ENCODE measurements at regions not wholly inside any gene's neighbourhood (a gene's known extent, or its start where the extent isn't known, plus 50 kb on each side); places are given as distances from the start of the nearest gene placed in this dataset.

DNA sequence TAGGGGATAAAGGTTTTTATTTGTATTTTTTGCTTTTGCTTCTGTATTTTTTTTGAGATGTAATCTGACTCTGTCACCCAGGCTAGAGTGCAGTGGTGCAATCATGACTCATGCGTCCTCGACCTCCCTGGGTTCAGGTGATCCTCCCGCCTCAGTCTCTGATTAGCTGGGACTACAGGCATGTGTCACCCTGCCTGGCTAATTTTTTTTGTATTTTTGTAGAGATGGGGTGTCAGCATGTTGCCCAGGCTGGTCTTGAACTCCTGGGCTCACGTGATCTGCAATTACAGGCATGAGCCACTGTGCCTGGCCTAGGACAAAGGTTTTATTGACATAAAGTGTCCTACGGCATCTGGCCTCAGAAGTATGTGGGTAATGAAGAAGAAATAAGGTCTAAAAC is 297.1 kb upstream of the C9orf72 start:
- intact Hi-C loops (cut with micrococcal nuclease) = no loop called here

DNA sequence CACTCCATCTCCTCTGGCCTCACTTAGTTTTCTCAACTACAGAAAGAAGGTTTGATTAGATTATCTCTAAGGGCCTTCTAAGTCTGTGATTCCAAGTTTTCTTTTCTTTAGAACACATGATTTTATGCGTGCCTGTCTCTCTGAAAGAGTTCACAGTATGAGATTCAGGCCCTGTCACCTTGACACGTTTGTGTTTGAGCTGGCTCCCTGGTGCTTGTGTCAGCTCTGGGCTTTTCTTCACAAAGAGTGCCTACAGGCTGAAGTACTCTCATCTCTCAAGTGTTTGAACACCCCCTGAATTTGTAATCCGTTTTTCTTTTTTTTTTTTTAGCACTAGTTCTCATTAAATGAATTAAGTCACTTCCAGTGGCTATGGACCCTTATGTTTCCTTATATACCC is 306.9 kb upstream of the C9orf72 start:
- intact Hi-C loops (cut with micrococcal nuclease) = no loop called here

- intact Hi-C loops (cut with micrococcal nuclease) = no loop called here
Measured at GRCh38 chr9:27880635-27881034, 307.4 kb upstream of the C9orf72 start.

DNA sequence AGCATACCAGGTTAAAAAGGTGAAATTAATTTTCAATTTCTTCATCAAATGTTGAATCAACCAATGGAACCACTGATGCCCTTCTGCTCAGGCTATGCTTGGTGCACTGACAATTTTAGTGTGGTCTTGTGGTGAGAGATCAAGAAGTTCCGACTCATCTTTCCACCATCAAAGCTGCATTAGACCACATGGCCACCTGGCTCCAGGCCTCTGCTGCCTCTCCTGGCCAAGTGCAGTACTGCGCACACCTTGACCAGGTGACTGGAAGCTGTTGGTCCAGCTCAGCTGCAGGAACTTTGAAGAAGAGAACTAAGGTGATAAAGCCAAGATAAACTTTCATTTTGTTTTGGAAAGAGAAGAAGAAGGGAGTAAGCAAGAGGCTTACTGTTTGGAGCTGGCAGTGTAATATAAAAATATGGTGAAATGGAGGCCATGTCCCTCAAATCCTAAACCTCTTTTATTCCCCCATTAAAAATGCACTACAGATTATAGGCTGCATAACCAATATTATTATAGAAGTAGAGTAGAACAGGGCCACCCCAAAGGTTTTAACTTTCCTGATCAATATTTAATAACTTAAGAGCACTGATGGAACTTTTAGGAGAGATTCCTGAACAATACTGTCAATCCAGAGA is 315.5 kb upstream of the C9orf72 start:
- intact Hi-C loops (cut with micrococcal nuclease) = loop anchor here (2.0 kb wide), 1 partner anchor 162 kb away; no protein-coding TSS in a partner anchor

DNA sequence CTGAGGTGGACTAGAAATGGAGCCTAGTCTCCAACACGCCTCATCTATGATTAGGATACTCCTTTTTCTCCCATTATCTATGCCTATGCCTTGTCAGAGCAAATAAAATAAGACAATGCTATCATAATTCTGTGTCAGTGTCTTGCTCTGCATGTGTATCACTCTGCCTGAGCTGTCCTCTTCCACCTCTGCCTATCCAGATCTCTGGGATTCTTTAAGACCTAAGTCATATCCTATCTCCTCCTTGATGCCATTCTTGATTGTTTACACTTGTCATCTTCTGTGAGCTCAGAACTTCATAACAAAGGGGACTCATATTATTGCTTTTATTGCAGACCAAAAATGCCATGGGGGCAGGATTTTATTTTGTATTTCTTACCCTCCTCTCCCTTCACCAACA is 351.2 kb upstream of the C9orf72 start:
- intact Hi-C loops (cut with micrococcal nuclease) = no loop called here

DNA sequence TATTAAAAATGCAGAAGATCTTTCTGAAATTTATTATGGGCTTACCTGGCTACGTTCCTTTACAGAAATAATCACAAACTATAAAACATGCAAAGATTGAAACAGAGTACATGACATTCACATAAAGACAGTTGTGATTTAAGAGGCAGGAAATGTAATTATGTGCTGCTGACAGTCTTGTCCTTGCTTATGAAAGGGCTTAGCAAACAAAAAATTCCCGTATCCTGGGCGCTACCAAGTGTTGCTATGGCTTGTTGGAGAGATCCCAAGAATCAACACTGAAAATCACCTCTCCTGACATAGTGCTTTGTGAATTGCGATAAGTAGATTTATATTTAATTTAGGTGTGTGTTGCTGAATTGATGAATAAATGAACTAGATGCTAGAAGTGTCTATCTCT is 352.5 kb upstream of the C9orf72 start:
- intact Hi-C loops (cut with micrococcal nuclease) = no loop called here

- intact Hi-C loops (cut with micrococcal nuclease) = no loop called here
Measured at GRCh38 chr9:27929841-27930240, 356.6 kb upstream of the C9orf72 start.

GRCh38 chr9:27933210-27934025 is 360.1 kb upstream of the C9orf72 start:
- intact Hi-C loops (cut with micrococcal nuclease) = no loop called here

DNA sequence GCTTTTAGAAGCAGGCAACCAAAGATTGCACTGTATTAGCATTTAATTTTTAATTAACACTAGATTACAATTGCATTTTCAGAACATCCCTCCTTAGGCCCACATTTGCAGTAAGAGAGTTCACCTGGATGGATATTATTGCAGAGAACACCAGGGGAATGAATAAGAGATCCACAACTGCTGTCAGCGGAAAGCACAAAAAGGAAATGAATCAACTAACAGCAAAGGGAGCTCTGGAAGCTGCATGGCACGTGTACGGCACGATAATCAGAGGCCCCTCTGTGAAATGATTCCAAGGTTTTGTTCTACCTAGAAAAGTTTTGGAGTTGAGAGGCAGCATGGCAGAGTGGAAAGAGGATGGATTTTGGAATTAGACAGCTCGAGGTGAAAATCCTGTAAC is 361.2 kb upstream of the C9orf72 start:
- intact Hi-C loops (cut with micrococcal nuclease) = no loop called here

DNA sequence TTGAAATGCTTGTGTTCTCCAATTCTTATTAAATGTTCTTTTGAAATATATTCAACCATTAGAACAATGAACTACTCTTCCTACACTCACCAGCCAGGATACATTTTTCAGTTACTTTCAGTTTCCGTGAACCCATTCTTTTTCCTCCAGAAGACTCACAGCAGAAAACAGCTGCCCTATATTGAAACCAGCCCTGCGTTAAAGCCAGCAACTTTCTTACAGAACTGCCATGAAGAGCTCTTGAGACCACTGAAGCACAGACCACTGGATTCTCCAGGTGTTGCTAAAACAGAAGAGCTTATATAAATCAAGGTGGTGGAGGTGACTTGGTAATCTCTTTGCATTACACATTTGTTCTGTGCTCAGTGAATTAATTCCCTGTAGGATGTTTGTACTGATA is 365.9 kb upstream of the C9orf72 start:
- intact Hi-C loops (cut with micrococcal nuclease) = no loop called here

DNA sequence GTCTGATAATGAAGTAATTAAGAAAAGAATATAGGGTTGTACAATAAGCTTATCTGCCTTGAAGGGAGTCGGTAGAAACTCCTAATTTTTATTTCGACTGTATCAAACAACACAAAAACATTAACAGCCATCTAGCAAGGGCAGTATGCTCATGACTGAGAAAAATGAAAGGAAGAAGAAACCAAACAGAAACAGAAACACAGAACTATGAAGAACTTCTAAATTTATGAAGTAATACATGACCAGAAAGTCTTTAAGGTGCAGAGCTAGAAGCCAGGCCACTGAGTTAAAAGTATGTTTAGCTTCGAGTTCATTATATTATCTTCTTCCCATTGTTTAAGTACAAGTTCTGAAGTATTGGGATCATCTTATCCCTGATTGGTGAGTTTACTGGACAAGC is 367.3 kb upstream of the C9orf72 start:
- intact Hi-C loops (cut with micrococcal nuclease) = no loop called here

- intact Hi-C loops (cut with micrococcal nuclease) = no loop called here
Measured at GRCh38 chr9:27943501-27943900, 370.2 kb upstream of the C9orf72 start.

- intact Hi-C loops (cut with micrococcal nuclease) = no loop called here
Measured at GRCh38 chr9:27945386-27945785, 372.1 kb upstream of the C9orf72 start.

DNA sequence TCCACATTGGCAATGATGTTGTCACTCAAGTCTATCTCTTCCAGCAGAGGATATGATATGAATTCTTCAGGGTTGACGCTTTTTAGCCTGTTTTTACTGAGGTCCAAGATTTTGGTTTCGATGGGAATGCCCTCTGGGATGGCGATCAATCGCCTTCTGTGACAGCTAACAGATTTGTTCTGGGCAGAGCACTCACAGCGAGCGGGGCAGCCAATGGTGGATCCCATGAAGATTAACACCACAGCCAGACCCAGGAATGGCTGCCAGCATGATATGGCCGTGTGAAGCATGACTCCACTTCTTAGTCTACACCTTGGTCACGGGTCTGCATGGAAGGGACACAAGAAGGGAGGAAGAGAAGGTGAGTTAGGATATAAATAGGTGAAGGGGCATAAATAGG is 377.1 kb upstream of the C9orf72 start:
- intact Hi-C loops (cut with micrococcal nuclease) = no loop called here

- intact Hi-C loops (cut with micrococcal nuclease) = no loop called here
Measured at GRCh38 chr9:27954858-27955257, 381.6 kb upstream of the C9orf72 start.

GRCh38 chr9:27963836-27964235 is 390.6 kb upstream of the C9orf72 start:
- intact Hi-C loops (cut with micrococcal nuclease) = no loop called here

DNA sequence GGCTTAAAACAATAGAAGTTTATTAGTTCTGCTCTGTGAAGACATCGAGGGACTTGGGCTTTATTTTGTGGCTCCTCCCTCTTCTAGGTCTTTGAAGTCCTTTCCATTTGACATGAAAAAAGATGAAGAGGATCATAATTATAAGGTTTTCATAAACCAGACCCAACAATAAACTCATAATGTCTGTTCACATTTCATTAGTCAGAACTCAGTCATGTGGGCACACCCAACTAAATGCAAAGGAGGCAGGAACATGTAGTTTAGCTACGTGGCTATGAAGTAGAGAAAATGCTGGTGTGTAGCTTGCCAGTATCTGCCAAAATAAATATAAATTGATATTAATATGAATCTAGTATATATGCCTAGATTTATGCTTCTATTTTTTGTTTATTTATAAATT is 393.9 kb upstream of the C9orf72 start:
- intact Hi-C loops (cut with micrococcal nuclease) = no loop called here

- intact Hi-C loops (cut with micrococcal nuclease) = no loop called here
Measured at GRCh38 chr9:27977931-27978330, 404.6 kb upstream of the C9orf72 start.

DNA sequence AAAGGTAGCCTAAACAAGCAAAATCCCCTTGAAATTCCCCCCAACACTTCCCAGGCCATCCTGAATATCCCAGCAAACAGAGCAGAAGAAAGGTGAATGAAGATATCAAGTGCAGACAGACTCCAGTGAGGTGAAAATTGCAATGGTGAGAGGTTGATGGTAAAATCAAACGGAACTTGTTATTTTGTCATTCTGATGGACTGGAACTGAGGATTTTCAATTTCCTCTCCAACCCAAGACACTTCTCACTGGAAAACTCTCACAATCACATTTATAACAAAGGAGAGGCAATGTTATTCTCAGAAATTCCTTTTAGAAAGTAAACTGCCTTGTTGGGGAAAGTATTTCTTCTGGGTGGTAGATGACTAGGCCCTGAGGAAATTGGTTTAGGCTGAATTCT is 412.4 kb upstream of the C9orf72 start:
- intact Hi-C loops (cut with micrococcal nuclease) = no loop called here

GRCh38 chr9:27990524-27990923 is 417.2 kb upstream of the C9orf72 start:
- intact Hi-C loops (cut with micrococcal nuclease) = no loop called here

GRCh38 chr9:27991221-27991620 is 417.9 kb upstream of the C9orf72 start:
- intact Hi-C loops (cut with micrococcal nuclease) = no loop called here

DNA sequence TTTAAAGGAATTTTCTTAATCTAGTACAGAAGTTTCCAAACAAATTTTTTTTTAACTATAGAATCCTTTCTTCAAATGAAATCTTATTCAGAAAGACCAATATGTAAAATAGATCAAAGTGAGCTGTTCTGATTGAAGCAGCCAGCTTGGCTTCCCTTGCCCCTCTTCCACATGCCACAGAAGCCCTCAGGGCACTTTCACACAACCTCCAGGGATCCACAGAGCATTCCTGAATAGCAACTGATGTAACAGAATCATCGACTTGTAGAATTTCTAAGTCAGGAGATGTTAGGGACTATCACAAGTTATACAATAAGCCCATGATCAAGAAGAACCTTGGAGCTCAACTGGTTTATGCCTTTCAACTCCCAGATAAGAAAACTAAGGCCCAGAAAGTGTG is 427.8 kb upstream of the C9orf72 start:
- intact Hi-C loops (cut with micrococcal nuclease) = no loop called here

DNA sequence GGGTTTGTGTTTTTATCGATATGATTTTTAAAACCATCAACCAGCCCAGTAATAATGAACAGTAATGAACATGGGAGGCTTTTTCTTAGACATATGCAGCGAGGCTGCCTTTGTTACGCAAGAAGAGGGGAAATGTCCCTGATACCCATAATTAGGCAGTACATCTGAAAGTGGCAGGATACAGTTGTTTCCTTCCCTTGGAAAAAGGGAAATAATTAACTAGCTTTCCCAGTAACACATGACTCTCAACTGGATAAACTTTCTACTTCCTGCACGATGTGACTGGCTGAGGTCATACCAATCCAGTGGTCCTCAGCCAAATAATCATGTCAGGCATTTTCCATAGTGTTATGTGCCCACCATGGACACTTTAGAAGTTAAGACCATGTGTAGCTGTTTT is 431.6 kb upstream of the C9orf72 start:
- intact Hi-C loops (cut with micrococcal nuclease) = no loop called here

Measured in T-helper 2 cell treated with Interferon-gamma antibody and Interleukin-4, amounts not matched to agents 100 ng/mL and 5 ng/mL, for 36 hours (primary cell).